Neuronal stem cell (in vitro differentiated cells): ENCODE measurements at regions not wholly inside any gene's neighbourhood (a gene's known extent, or its start where the extent isn't known, plus 50 kb on each side); places are given as distances from the start of the nearest gene placed in this dataset.

Experiments
- DNase-seq: peaks from one replicate; pipeline ENCODE4 v3.0.0-alpha.2; 2013; ENCODE audit warnings: low spot score
- H2AFZ ChIP-seq: one replicate; pipeline ENCODE4 v1.6.1; 2013; ENCODE audit warnings: mild to moderate bottlenecking, low read length, inconsistent platforms
- H2AK5ac ChIP-seq: 2 replicates; pipeline ENCODE4 v1.6.1; 2013; ENCODE audit warnings: low read depth, mild to moderate bottlenecking, inconsistent platforms, low read length, moderate library complexity, mixed read lengths
- H2BK120ac ChIP-seq: 2 replicates; pipeline ENCODE4 v1.6.1; 2013; ENCODE audit warnings: low read depth, mild to moderate bottlenecking, inconsistent platforms, low read length, moderate library complexity, mixed read lengths
- H2BK12ac ChIP-seq: one replicate; pipeline ENCODE4 v1.6.1; 2013; ENCODE audit warnings: low read length, inconsistent platforms
- H2BK15ac ChIP-seq: 2 replicates; pipeline ENCODE4 v1.6.1; 2013; ENCODE audit warnings: mild to moderate bottlenecking, low read length, inconsistent platforms, mixed read lengths
- H2BK5ac ChIP-seq: one replicate; pipeline ENCODE4 v1.6.1; 2013; ENCODE audit warnings: inconsistent platforms, mild to moderate bottlenecking, low read length, moderate library complexity
- H3K14ac ChIP-seq: one replicate; pipeline ENCODE4 v1.6.1; 2013; ENCODE audit warnings: low read length, inconsistent platforms
- H3K18ac ChIP-seq: 2 replicates; pipeline ENCODE4 v1.6.1; 2013; ENCODE audit warnings: low read length, inconsistent platforms
- H3K23ac ChIP-seq: 2 replicates; pipeline ENCODE4 v1.6.1; 2013; ENCODE audit warnings: low read depth, mild to moderate bottlenecking, mixed read lengths, low read length, inconsistent platforms; ENCODE audit not compliant: poor library complexity
- H3K27ac ChIP-seq: replicated peaks from 3 replicates; pipeline ENCODE4 v1.5.1; 2013; ENCODE audit warnings: low read length, inconsistent platforms
- H3K27me3 ChIP-seq, 3 experiments: 2 replicates each; pipeline ENCODE4 v1.6.1; 2013; ENCODE audit warnings: low read length in 3 of 3, mild to moderate bottlenecking in 2 of 3, inconsistent platforms in 1 of 3, low read depth in 1 of 3, mixed read lengths in 1 of 3, moderate library complexity in 1 of 3; ENCODE audit not compliant: control insufficient read depth in 3 of 3, insufficient read depth in 3 of 3
- H3K36me3 ChIP-seq, 2 donors: replicated peaks in 1 of 2; 2 replicates each; pipeline ENCODE4 v1.6.1; 2013; ENCODE audit warnings: low read length in 2 of 2; ENCODE audit not compliant: control insufficient read depth in 2 of 2, insufficient read depth in 2 of 2
- H3K4ac ChIP-seq: 2 replicates; pipeline ENCODE4 v1.6.1; 2013; ENCODE audit warnings: inconsistent platforms, mild to moderate bottlenecking, low read length, moderate library complexity
- H3K4me1 ChIP-seq, 2 donors: 1 replicate in 1 of 2; 2 replicates in 1 of 2; pipeline ENCODE4 v1.6.1; 2013; ENCODE audit warnings: low read length in 2 of 2, low read depth in 1 of 2; ENCODE audit not compliant: control insufficient read depth in 2 of 2, insufficient read depth in 1 of 2
- H3K4me2 ChIP-seq: one replicate; pipeline ENCODE4 v1.6.1; 2013; ENCODE audit warnings: mild to moderate bottlenecking, low read length, inconsistent platforms; ENCODE audit not compliant: insufficient read depth, poor library complexity, severe bottlenecking
- H3K4me3 ChIP-seq, 2 donors: 2 replicates each; pipeline ENCODE4 v1.5.1; 2013; ENCODE audit warnings: low read length in 2 of 2, mild to moderate bottlenecking in 2 of 2, inconsistent platforms in 1 of 2, moderate library complexity in 1 of 2
- H3K79me1 ChIP-seq: one replicate; pipeline ENCODE4 v1.6.1; 2013; ENCODE audit warnings: low read depth, mild to moderate bottlenecking, inconsistent platforms, low read length, moderate library complexity
- H3K9ac ChIP-seq: one replicate; pipeline ENCODE4 v1.6.1; 2013; ENCODE audit warnings: mild to moderate bottlenecking, low read depth, low read length, inconsistent platforms; ENCODE audit not compliant: poor library complexity
- H3K9me3 ChIP-seq, 2 donors: replicated peaks in 1 of 2; 2 replicates each; pipeline versions ENCODE3 to v1.6.1; 2013; ENCODE audit warnings: low read length in 2 of 2, mild to moderate bottlenecking in 2 of 2, inconsistent platforms in 1 of 2, low read depth in 1 of 2, mixed read lengths in 1 of 2, moderate library complexity in 1 of 2; ENCODE audit not compliant: control insufficient read depth in 2 of 2, insufficient read depth in 1 of 2
- H4K8ac ChIP-seq: one replicate; pipeline ENCODE4 v1.6.1; 2013; ENCODE audit warnings: low read depth, mild to moderate bottlenecking, inconsistent platforms, low read length, moderate library complexity
- H4K91ac ChIP-seq: one replicate; pipeline ENCODE4 v1.6.1; 2013; ENCODE audit warnings: low read length, low read depth, mild to moderate bottlenecking, inconsistent platforms; ENCODE audit not compliant: poor library complexity
- WGBS, 2 donors: extraction: QIAGEN DNeasy Blood & Tissue Kit; methylation state at CpG; one replicate each; pipeline ENCODE4 v1.1.7; 2013; ENCODE audit warnings: missing lambda C conversion rate in 2 of 2, mixed read lengths in 1 of 2; ENCODE audit not compliant: insufficient read length in 2 of 2, insufficient replicate concordance in 1 of 2; ENCODE audit errors: extremely low coverage in 2 of 2; 5-methylcytosine and 5-hydroxymethylcytosine counted together

GRCh38 chr14:25988536-25988935 is 609.3 kb downstream of the NOVA1 start:
- peaks cover 0 to 2% of the 10 kb centered on the region in 2 donors for H3K36me3 ChIP-seq
- H3K14ac ChIP-seq: no peak overlapping the region
- no peaks in the 10 kb centered on the region for H3K27me3 ChIP-seq
- H2AK5ac ChIP-seq: no peak overlapping the region
- H2BK5ac ChIP-seq: no peak overlapping the region
- H3K4me3 ChIP-seq: no peak overlapping the region
- no CpG with 5 or more reads among the region's 3 CpGs for WGBS, 2 donors
- H4K8ac ChIP-seq: no peak overlapping the region
- no peaks in the 10 kb centered on the region for H3K4me1 ChIP-seq
- H3K4ac ChIP-seq: no peak overlapping the region
- no peak overlapping the region for H3K27ac ChIP-seq
- H2AFZ ChIP-seq: no peak overlapping the region
- H3K4me2 ChIP-seq: no peak overlapping the region
- no peaks in the 10 kb centered on the region for H3K79me1 ChIP-seq
- H3K18ac ChIP-seq: no peak overlapping the region
- no peak overlapping the region for H2BK120ac ChIP-seq
- no peak overlapping the region for H3K23ac ChIP-seq
- peaks cover 0 to 24% of the 10 kb centered on the region in 2 donors for H3K9me3 ChIP-seq
- H2BK12ac ChIP-seq: no peak overlapping the region
- no peak overlapping the region for H4K91ac ChIP-seq
- H3K9ac ChIP-seq: no peak overlapping the region
- H2BK15ac ChIP-seq: no peak overlapping the region
- DNase-seq: no peak

- Histone ChIP-seq H3K4me1 (no peaks in the 10 kb centered on the region), H3K9ac (no peak overlapping the region), H4K91ac (no peak overlapping the region), H3K18ac (no peak overlapping the region), H2AK5ac (no peak overlapping the region), H4K8ac (no peak overlapping the region), H3K79me1 (no peaks in the 10 kb centered on the region), H3K9me3 (peaks cover 2 to 8% of the 10 kb centered on the region in 2 donors), H2BK12ac (no peak overlapping the region), H3K4me3 (no peak overlapping the region), H3K23ac (no peak overlapping the region), H3K4ac (no peak overlapping the region), H2BK15ac (no peak overlapping the region), H3K4me2 (no peak overlapping the region), H2AFZ (no peak overlapping the region), H3K36me3 (peaks cover 0 to 16% of the 10 kb centered on the region in 2 donors), H3K27me3 (no peaks in the 10 kb centered on the region), H2BK5ac (no peak overlapping the region), H3K14ac (no peak overlapping the region), H2BK120ac (no peak overlapping the region), H3K27ac (no peak overlapping the region)
- no CpG with 5 or more reads among the region's 3 CpGs for WGBS, 2 donors
- no peak for DNase-seq
These were observed 642.1 kb downstream of the NOVA1 start for GRCh38 chr14:25955772-25956171.

- Histone ChIP-seq H3K27ac (no peak overlapping the region), H2BK120ac (no peak overlapping the region), H2BK5ac (no peak overlapping the region), H2AFZ (no peak overlapping the region), H2AK5ac (no peak overlapping the region), H4K8ac (no peak overlapping the region), H2BK12ac (no peak overlapping the region), H3K79me1 (no peaks in the 10 kb centered on the region), H3K14ac (no peak overlapping the region), H3K9me3 (peaks cover 2 to 10% of the 10 kb centered on the region in 2 donors), H3K23ac (no peak overlapping the region), H3K4me3 (no peak overlapping the region), H2BK15ac (no peak overlapping the region), H3K4ac (no peak overlapping the region), H3K4me2 (no peak overlapping the region), H3K27me3 (no peaks in the 10 kb centered on the region), H3K36me3 (peaks cover 0 to 12% of the 10 kb centered on the region in 2 donors), H3K9ac (no peak overlapping the region), H3K4me1 (no peaks in the 10 kb centered on the region), H4K91ac (no peak overlapping the region), H3K18ac (no peak overlapping the region)
- no peak for DNase-seq
- WGBS, 2 donors: no CpG with 5 or more reads among the region's 5 CpGs
These were observed 644.2 kb downstream of the NOVA1 start for GRCh38 chr14:25953532-25954139.

- Histone ChIP-seq H3K4me3 (no peak overlapping the region), H3K36me3 (peaks cover 0 to 2% of the 10 kb centered on the region in 2 donors), H3K4me1 (peaks cover 0 to 2% of the 10 kb centered on the region in 2 donors), H2BK120ac (no peak overlapping the region), H4K8ac (no peak overlapping the region), H3K18ac (no peak overlapping the region), H3K23ac (no peak overlapping the region), H2BK5ac (no peak overlapping the region), H3K27me3 (no peaks in the 10 kb centered on the region), H2AK5ac (no peak overlapping the region), H3K9ac (no peak overlapping the region), H2BK15ac (no peak overlapping the region), H4K91ac (no peak overlapping the region), H3K4me2 (no peak overlapping the region), H3K27ac (no peak overlapping the region), H3K79me1 (no peaks in the 10 kb centered on the region), H3K14ac (no peak overlapping the region), H3K4ac (no peak overlapping the region), H3K9me3 (peaks cover 2 to 4% of the 10 kb centered on the region in 2 donors), H2AFZ (no peak overlapping the region), H2BK12ac (no peak overlapping the region)
- no peak for DNase-seq
- no CpG with 5 or more reads among the region's 1 CpG for WGBS, 2 donors
These were observed 652.1 kb downstream of the NOVA1 start for GRCh38 chr14:25945746-25946145.
